HepG2 (cell line): ENCODE measurements at regions not wholly inside any gene's neighbourhood (a gene's known extent, or its start where the extent isn't known, plus 50 kb on each side); places are given as distances from the start of the nearest gene placed in this dataset.

Source experiments
- ATAC-seq: fragments of 200-7000 bp; cut with Tn5 transposase; 3 replicates; pipeline ENCODE4 v1.9.1; 2020; ENCODE audit warnings: mild to moderate bottlenecking, moderate library complexity
- BruUV-seq: library from RNA; stranded (reverse); fragments of 400-500 nt; replicated peaks from 2 replicates; lab custom pipeline; 2021; lab: Mats Ljungman, UMichigan
- CTCF ChIA-PET: fragments of 300-600 bp; formaldehyde crosslinking; extraction: SDS; loops from one replicate; lab custom pipeline; 2021; ENCODE audit warnings: low total read pairs, inconsistent platforms, low intra/inter-chr PET ratio; lab: Yijun Ruan, JAX
- POLR2A ChIA-PET: fragments of 350-600 bp; sonication (Branson Sonifier 250); formaldehyde crosslinking; loops from one replicate; lab custom pipeline; 2020; ENCODE audit warnings: antibody characterized with exemption, inconsistent platforms; lab: Yijun Ruan, JAX
- DNase-seq: peaks from one replicate; pipeline ENCODE4 v3.0.0-alpha.2; 2015; ENCODE audit warnings: low spot score
- FAIRE-seq: peaks from 3 replicates; lab custom pipeline; 2011; peaks lifted over from hg19 to GRCh38; lab: Jason Lieb, UNC
- H2AFZ ChIP-seq: one replicate; pipeline ENCODE4 v1.6.1; 2011; ENCODE audit warnings: low read length, inconsistent platforms
- H3K27ac ChIP-seq: fragments of 300-600 bp; 3 replicates; pipeline ENCODE4 v1.8.0; 2011; ENCODE audit warnings: mixed run types, mild to moderate bottlenecking, mixed read lengths, low read length, inconsistent platforms; ENCODE audit not compliant: insufficient read depth; ENCODE audit errors: extremely low read length
- H3K27me3 ChIP-seq, 2 experiments: fragments of 200-600 bp in 1 of 2; 2 replicates in 1 of 2; 3 replicates in 1 of 2; pipeline versions ENCODE4 v1.6.0 to v1.8.0; 2011; ENCODE audit warnings: low read length in 2 of 2, mild to moderate bottlenecking in 2 of 2, moderate library complexity in 2 of 2, inconsistent platforms in 1 of 2; ENCODE audit not compliant: insufficient read depth in 2 of 2, control insufficient read depth in 1 of 2
- H3K36me3 ChIP-seq, 2 experiments: fragments of 200-600 bp in 1 of 2; replicated peaks in 1 of 2; 2 replicates in 1 of 2; 3 replicates in 1 of 2; pipeline versions ENCODE4 v1.5.1 to v1.8.0; 2011; ENCODE audit warnings: low read length in 2 of 2, inconsistent platforms in 1 of 2; ENCODE audit not compliant: insufficient read depth in 2 of 2, control insufficient read depth in 1 of 2
- H3K4me1 ChIP-seq: 2 replicates; pipeline ENCODE4 v1.5.1; 2012; ENCODE audit warnings: low read length, inconsistent platforms; ENCODE audit not compliant: insufficient read depth
- H3K4me2 ChIP-seq: 2 replicates; pipeline ENCODE4 v1.6.0; 2011; ENCODE audit warnings: low read depth, low read length, inconsistent platforms
- H3K4me3 ChIP-seq, 3 experiments: fragments of 200-600 bp in 1 of 3; sonication (generic), shearing (Covaris generic) in 1 of 3; replicated peaks in 1 of 3; 2 replicates each; pipeline ENCODE4 v1.5.1; 2011 to 2016; ENCODE audit warnings: low read length in 3 of 3, inconsistent platforms in 2 of 3, low read depth in 2 of 3, mild to moderate bottlenecking in 2 of 3, control low read depth in 1 of 3, mixed read lengths in 1 of 3; ENCODE audit not compliant: insufficient read depth in 1 of 3
- H3K79me2 ChIP-seq: one replicate; pipeline ENCODE4 v1.6.1; 2011; ENCODE audit warnings: low read length, inconsistent platforms; ENCODE audit not compliant: insufficient read depth
- H3K9ac ChIP-seq: 2 replicates; pipeline ENCODE4 v1.6.0; 2011; ENCODE audit warnings: mild to moderate bottlenecking, low read depth, low read length, inconsistent platforms; ENCODE audit not compliant: insufficient read depth
- H3K9me3 ChIP-seq: 2 replicates; pipeline ENCODE4 v1.5.1; 2012; ENCODE audit warnings: mild to moderate bottlenecking, low read length
- H4K20me1 ChIP-seq: 2 replicates; pipeline ENCODE4 v1.6.0; 2011; ENCODE audit warnings: inconsistent platforms, mild to moderate bottlenecking, low read length, moderate library complexity; ENCODE audit not compliant: insufficient read depth
- CBX2 ChIP-seq, 2 experiments: fragments of 200-600 bp in 1 of 2; sonication (generic); formaldehyde crosslinking in 1 of 2; IDR thresholded peaks; 2 replicates each; pipeline versions ENCODE4 v1.7.0 to v1.8.1; 2018 to 2022; ENCODE audit warnings: low read depth in 2 of 2, low read length in 1 of 2, mild to moderate bottlenecking in 1 of 2, missing genetic modification reagents in 1 of 2
- FOXP4 ChIP-seq: sonication (generic); formaldehyde crosslinking; IDR thresholded peaks from 2 replicates; pipeline ENCODE4 v1.4.0; 2020; ENCODE audit warnings: missing genetic modification reagents
- GABPA ChIP-seq, 2 experiments: IDR thresholded peaks; 2 replicates each; pipeline ENCODE4 v1.6.1; 2011 to 2016; ENCODE audit warnings: low read depth in 2 of 2, low read length in 1 of 2, missing biosample characterization in 1 of 2, missing genetic modification characterization in 1 of 2
- HOXD1 ChIP-seq: sonication (generic); formaldehyde crosslinking; IDR thresholded peaks from 2 replicates; pipeline ENCODE4 v1.5.0; 2020; ENCODE audit warnings: missing genetic modification reagents
- KMT2A ChIP-seq: sonication (generic); formaldehyde crosslinking; IDR thresholded peaks from 2 replicates; pipeline ENCODE4 v1.4.0; 2020; ENCODE audit warnings: missing genetic modification reagents
- NBN ChIP-seq: fragments of 450-650 bp; conservative IDR thresholded peaks from 2 replicates; pipeline ENCODE4 v1.6.1; 2017
- PPARG ChIP-seq: conservative IDR thresholded peaks from 2 replicates; pipeline ENCODE4 v1.6.1; 2016; ENCODE audit warnings: missing biosample characterization, missing genetic modification reagents
- RCOR2 ChIP-seq: IDR thresholded peaks from 2 replicates; pipeline ENCODE4 v1.6.1; 2016; ENCODE audit warnings: missing biosample characterization, missing genetic modification reagents
- RELA ChIP-seq: sonication (generic); formaldehyde crosslinking; IDR thresholded peaks from 2 replicates; pipeline ENCODE4 v1.4.0; 2020; ENCODE audit warnings: missing genetic modification reagents
- SNAI1 ChIP-seq: sonication (generic); formaldehyde crosslinking; IDR thresholded peaks from 2 replicates; pipeline ENCODE4 v1.5.0; 2020; ENCODE audit warnings: mild to moderate bottlenecking, missing genetic modification reagents, borderline replicate concordance
- TCF12 ChIP-seq, 2 experiments: fragments of 450-650 bp in 1 of 2; sonication (generic) in 1 of 2; formaldehyde crosslinking in 1 of 2; IDR thresholded peaks; 2 replicates each; pipeline versions ENCODE4 v1.6.1 to v1.8.0; 2017 to 2022; ENCODE audit warnings: antibody characterized with exemption in 1 of 2, mild to moderate bottlenecking in 1 of 2, missing genetic modification reagents in 1 of 2, moderate library complexity in 1 of 2
- THAP9 ChIP-seq: sonication (generic); formaldehyde crosslinking; IDR thresholded peaks from 2 replicates; pipeline ENCODE4; 2020; ENCODE audit warnings: missing genetic modification reagents, mild to moderate bottlenecking, borderline replicate concordance
- ZFAT ChIP-seq: sonication (generic); formaldehyde crosslinking; conservative IDR thresholded peaks from 2 replicates; pipeline ENCODE4 v1.8.1; 2023; ENCODE audit warnings: missing genetic modification reagents, inconsistent platforms
- ZNF10 ChIP-seq: sonication (generic); formaldehyde crosslinking; IDR thresholded peaks from 2 replicates; pipeline ENCODE4 v1.4.0; 2020; ENCODE audit warnings: mild to moderate bottlenecking, low read depth, missing genetic modification reagents, borderline replicate concordance
- ZNF614 ChIP-seq: IDR thresholded peaks from 2 replicates; pipeline ENCODE4 v1.6.1; 2018; ENCODE audit warnings: missing biosample characterization, missing genetic modification reagents, inconsistent platforms, borderline replicate concordance
- ZNF775 ChIP-seq: sonication (generic); formaldehyde crosslinking; IDR thresholded peaks from 2 replicates; pipeline ENCODE4 v1.4.0; 2020; ENCODE audit warnings: missing genetic modification reagents, mild to moderate bottlenecking, moderate library complexity, borderline replicate concordance
- WGBS: methylation state at CpG from one replicate; pipeline ENCODE4 v1.1.6; 2017; ENCODE audit warnings: low lambda C conversion rate; 5-methylcytosine and 5-hydroxymethylcytosine counted together
- in situ Hi-C: cut with HindIII; loops from 2 replicates; pipeline ENCODE4 v1.10.0; 2017; ENCODE audit warnings: low pct_unique_long_range_greater_than_20kb; ENCODE audit not compliant: extremely low pct_ligation_motif_present
- intact Hi-C: fragments of 100-400 bp; cut with micrococcal nuclease; formaldehyde crosslinking; loops from one replicate; pipeline ENCODE4 v1.10.0; 2022; ENCODE audit not compliant: unreplicated experiment
- TF ChIP-seq, protein P1 (sequence below), 2 experiments: sonication (generic) in 1 of 2; formaldehyde crosslinking in 1 of 2; IDR thresholded peaks; 2 replicates each; pipeline versions ENCODE4 v1.5.1 to v1.6.1; 2011 to 2020; ENCODE audit warnings: borderline replicate concordance in 1 of 2, low read depth in 1 of 2, low read length in 1 of 2, mild to moderate bottlenecking in 1 of 2, missing genetic modification reagents in 1 of 2, moderate library complexity in 1 of 2

DNA sequence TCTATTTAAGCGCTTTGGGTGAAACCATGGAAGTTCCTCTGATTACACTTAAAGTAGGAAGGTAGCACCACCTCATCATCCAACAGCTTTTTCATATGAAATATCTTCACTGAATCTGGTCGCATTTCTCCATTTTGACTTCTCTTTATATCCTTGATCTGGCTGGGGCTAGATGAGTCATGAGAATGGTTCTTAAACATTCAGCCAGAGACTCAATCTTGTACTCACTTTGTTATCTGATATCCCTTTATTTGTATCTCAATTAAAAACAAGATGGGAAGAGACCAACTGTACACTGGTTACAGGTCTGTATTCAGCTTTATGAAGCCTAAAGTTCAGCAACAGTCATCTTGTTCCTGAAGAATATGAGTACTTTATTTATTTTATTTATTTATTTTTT lies 84.9 kb downstream of the CBLL2 start (continued):
- TF ChIP-seq FOXP4 = no peak
- TF ChIP-seq, all 625 proteins: peak for 0

- DNase-seq (no peak), ATAC-seq (no peak), FAIRE-seq (no peak)
- H3K9me3 ChIP-seq = no peaks in the 10 kb centered on the region
- no peaks in the 10 kb centered on the region for H3K4me1 ChIP-seq
- no peaks in the 10 kb centered on the region for H3K36me3 ChIP-seq
- no peaks in the 10 kb centered on the region for H3K27me3 ChIP-seq
- no TSS peak for BruUV-seq
- H3K27ac ChIP-seq = no peak overlapping the region
- H4K20me1 ChIP-seq = no peaks in the 10 kb centered on the region
- 20% methylated on average over 3 of the region's 3 CpGs for WGBS
- in situ Hi-C loops = no loop called here
- ChIA-PET CTCF (no interaction called here), POLR2A (no interaction called here)
- H2AFZ ChIP-seq = no peak overlapping the region
- no peak overlapping the region for H3K4me2 ChIP-seq
- no peaks in the 10 kb centered on the region for H3K79me2 ChIP-seq
- H3K4me3 ChIP-seq = no peak overlapping the region
- intact Hi-C loops = no loop called here
- no peak overlapping the region for H3K9ac ChIP-seq
- no peak for TF ChIP-seq HOXD1 (CRISPR knock-in tag)
- no peak for TF ChIP-seq NBN
- TF ChIP-seq TCF12 (IDR thresholded peaks at IDR 0.05) = no peak
- TF ChIP-seq TCF12 (CRISPR knock-in tag; IDR thresholded peaks at IDR 0.05) = no peak
- TF ChIP-seq, protein P1, sequence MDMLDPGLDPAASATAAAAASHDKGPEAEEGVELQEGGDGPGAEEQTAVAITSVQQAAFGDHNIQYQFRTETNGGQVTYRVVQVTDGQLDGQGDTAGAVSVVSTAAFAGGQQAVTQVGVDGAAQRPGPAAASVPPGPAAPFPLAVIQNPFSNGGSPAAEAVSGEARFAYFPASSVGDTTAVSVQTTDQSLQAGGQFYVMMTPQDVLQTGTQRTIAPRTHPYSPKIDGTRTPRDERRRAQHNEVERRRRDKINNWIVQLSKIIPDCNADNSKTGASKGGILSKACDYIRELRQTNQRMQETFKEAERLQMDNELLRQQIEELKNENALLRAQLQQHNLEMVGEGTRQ (IDR thresholded peaks at IDR 0.05; ENCODE audit: low read depth, low read length) = no peak
- TF ChIP-seq, protein P1 (CRISPR knock-in tag; IDR thresholded peaks at IDR 0.05; ENCODE audit: borderline replicate concordance) = no peak
- TF ChIP-seq ZNF775 (CRISPR knock-in tag) = no peak
- no peak for TF ChIP-seq RELA (CRISPR knock-in tag)
- no peak for TF ChIP-seq ZNF614 (CRISPR knock-in tag)
- TF ChIP-seq SNAI1 = no peak
- no peak for TF ChIP-seq ZFAT (CRISPR knock-in tag)
- TF ChIP-seq RCOR2 (CRISPR knock-in tag) = no peak
- no peak for TF ChIP-seq KMT2A (CRISPR knock-in tag)
- no peak for TF ChIP-seq ZNF10 (CRISPR knock-in tag)
- no peak for TF ChIP-seq CBX2 (IDR thresholded peaks at IDR 0.05; ENCODE audit: low read depth, low read length)
- TF ChIP-seq CBX2 (CRISPR knock-in tag; IDR thresholded peaks at IDR 0.05; ENCODE audit: low read depth) = no peak
- no peak for TF ChIP-seq PPARG
- TF ChIP-seq THAP9 (CRISPR knock-in tag) = no peak
- no peak for TF ChIP-seq GABPA (IDR thresholded peaks at IDR 0.05; ENCODE audit: low read depth, low read length)
- no peak for TF ChIP-seq GABPA (CRISPR knock-in tag; IDR thresholded peaks at IDR 0.05; ENCODE audit: low read depth)
These were observed 87.4 kb downstream of the CBLL2 start for GRCh38 chrX:22360129-22360528.
